HUES6 (cell line): ENCODE measurements at regions not wholly inside any gene's neighbourhood (a gene's known extent, or its start where the extent isn't known, plus 50 kb on each side); places are given as distances from the start of the nearest gene placed in this dataset.

Experiments used
- H3K27ac ChIP-seq: 2 replicates; pipeline ENCODE4 v1.7.0; 2013; ENCODE audit warnings: low read depth, mild to moderate bottlenecking, low read length, inconsistent platforms
- H3K27me3 ChIP-seq: 2 replicates; pipeline ENCODE4 v1.6.1; 2013; ENCODE audit warnings: low read length; ENCODE audit not compliant: control insufficient read depth, insufficient read depth
- H3K36me3 ChIP-seq: 2 replicates; pipeline ENCODE4 v1.6.1; 2013; ENCODE audit warnings: low read length; ENCODE audit not compliant: control insufficient read depth, insufficient read depth
- H3K4me1 ChIP-seq: 2 replicates; pipeline ENCODE4 v1.6.1; 2013; ENCODE audit warnings: low read length; ENCODE audit not compliant: control insufficient read depth, insufficient read depth
- H3K4me3 ChIP-seq: 2 replicates; pipeline ENCODE4 v1.5.1; 2013; ENCODE audit warnings: low read depth, low read length
- H3K9ac ChIP-seq: one replicate; pipeline ENCODE4 v1.6.1; 2013; ENCODE audit warnings: mild to moderate bottlenecking, low read length
- H3K9me3 ChIP-seq: 2 replicates; pipeline ENCODE4 v1.6.1; 2013; ENCODE audit warnings: low read depth, low read length; ENCODE audit not compliant: control insufficient read depth, insufficient read depth

DNA sequence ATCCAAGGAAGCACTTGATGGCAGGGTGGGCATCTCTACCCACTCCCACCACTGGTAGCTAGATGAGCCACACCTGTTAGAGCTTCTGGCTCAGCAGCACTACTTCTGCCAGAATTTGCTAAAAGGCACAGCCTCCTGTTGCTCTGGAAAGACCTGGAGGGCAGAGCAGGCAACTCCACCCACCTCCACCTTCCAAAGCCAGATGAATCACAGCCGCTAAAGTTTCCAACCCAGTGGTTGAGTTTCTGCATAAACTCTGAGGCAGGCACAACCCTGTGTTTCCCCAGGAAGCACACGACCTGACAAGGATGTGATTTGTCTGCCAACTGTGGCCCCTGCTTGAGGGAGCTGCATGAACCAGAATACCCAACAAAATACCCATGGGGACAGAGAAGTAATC, 111.6 kb upstream of the GCFC2 start:
- peaks cover 5% of the 10 kb centered on the region; the same call in 1 of the 2 replicates for H3K9me3 ChIP-seq

DNA sequence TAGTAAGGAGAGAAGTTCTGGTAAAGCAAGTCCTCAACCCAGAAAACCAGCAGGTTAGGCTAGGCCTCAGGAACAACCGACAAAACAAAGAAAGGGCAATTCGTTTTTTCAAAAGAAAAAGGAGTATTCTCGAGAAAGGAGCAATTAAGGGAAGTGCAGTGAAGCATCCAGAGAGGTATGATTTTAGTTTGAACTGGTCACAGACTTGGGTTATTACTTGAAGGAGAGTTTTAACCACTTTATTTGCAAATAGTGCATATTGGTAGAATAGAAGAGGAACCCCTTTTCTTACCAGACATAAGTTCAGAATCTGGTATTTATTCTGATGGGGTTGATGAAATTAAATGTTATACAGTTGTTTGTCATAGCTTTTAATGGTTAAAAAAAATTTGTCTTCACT, 110.0 kb upstream of the GCFC2 start:
- H3K27ac ChIP-seq, result no peak overlapping the region

More for the DNA sequence above, 111.6 kb upstream of the GCFC2 start:
- Histone ChIP-seq H3K27ac (no peak overlapping the region), H3K27me3 (no peaks in the 10 kb centered on the region), H3K4me3 (no peak overlapping the region), H3K9ac (no peak overlapping the region), H3K36me3 (no peaks in the 10 kb centered on the region), H3K4me1 (no peaks in the 10 kb centered on the region)

DNA sequence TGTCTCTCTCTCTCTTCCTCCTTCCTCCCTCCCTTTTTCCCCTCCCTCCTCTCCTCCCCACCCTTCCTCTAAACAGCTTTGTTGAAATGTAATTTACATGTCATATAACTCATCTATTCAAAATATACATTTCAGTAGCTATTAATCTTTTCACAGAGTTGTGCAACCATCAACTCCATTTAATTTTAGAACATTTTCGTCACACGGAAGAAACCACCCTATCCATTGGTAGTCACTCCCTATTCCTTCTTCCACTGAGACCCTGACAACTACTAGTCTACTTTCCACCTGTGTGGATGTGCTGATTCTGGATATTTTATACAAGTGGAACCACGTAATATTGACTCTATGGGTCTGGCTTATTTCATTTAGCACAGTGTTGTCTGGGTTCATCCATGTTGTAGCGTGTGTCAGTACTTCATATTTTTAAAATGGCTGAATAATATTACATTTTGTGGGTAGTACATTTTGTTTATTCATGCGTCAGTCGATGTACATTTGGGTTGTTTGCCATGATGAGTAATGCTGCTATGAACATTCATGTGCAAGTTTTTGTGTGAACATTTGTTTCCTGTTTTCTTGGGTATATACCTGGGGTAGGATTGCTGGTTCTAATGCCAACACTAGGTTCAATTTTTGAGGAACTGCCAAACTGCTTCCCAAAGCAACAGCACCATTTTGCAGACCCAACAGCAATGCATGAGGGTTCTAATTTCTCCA, 100.1 kb upstream of the GCFC2 start:
- Histone ChIP-seq H3K36me3 (no peaks in the 10 kb centered on the region), H3K27ac (no peak overlapping the region), H3K27me3 (no peaks in the 10 kb centered on the region), H3K4me1 (no peaks in the 10 kb centered on the region), H3K9ac (no peak overlapping the region), H3K4me3 (no peak overlapping the region), H3K9me3 (no peaks in the 10 kb centered on the region)

More for the DNA sequence above, 110.0 kb upstream of the GCFC2 start:
- no peaks in the 10 kb centered on the region for H3K4me1 ChIP-seq
- H3K4me3 ChIP-seq, result no peak overlapping the region
- H3K36me3 ChIP-seq, result no peaks in the 10 kb centered on the region
- H3K27me3 ChIP-seq, result no peaks in the 10 kb centered on the region
- peaks cover 5% of the 10 kb centered on the region; the same call in 1 of the 2 replicates for H3K9me3 ChIP-seq
- no peak overlapping the region for H3K9ac ChIP-seq

DNA sequence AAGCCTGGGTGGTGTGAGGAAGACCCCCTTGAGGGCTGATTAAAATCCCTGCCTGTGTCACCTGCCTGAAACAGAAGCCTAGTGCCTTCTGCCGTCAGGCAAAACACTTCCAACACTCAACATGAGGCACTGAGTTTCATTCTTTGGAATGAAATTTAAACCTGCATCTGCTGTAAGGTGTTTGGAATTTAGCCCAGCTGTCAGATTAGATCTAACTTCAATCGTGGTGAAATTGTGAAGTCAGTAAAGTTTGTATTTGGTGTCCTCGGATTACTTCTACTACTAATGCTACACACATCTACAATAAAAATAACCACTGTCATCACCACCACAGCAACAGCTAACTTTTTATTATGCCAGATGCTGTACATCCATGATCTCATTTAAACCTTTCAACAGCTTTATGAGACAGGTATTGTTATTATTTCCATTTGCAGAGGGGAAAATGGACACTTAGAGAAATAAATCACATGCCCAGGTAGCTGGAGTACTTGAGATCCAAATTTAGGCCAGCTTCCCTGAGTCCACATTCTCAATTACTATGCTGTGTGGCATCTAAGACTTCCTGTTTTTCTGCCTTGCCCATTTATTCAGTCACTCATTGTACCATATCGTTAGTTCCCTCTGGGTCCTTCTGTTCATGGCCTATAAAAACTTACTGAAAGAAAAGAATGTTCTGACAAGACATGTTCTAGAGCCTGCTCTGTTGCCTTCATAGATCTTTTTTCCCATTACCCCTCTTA, 98.2 kb upstream of the GCFC2 start:
- no peak overlapping the region for H3K4me3 ChIP-seq
- no peak overlapping the region for H3K9ac ChIP-seq
- no peaks in the 10 kb centered on the region for H3K9me3 ChIP-seq
- H3K36me3 ChIP-seq, result no peaks in the 10 kb centered on the region
- no peaks in the 10 kb centered on the region for H3K27me3 ChIP-seq
- H3K27ac ChIP-seq, result no peak overlapping the region
- no peaks in the 10 kb centered on the region for H3K4me1 ChIP-seq

DNA sequence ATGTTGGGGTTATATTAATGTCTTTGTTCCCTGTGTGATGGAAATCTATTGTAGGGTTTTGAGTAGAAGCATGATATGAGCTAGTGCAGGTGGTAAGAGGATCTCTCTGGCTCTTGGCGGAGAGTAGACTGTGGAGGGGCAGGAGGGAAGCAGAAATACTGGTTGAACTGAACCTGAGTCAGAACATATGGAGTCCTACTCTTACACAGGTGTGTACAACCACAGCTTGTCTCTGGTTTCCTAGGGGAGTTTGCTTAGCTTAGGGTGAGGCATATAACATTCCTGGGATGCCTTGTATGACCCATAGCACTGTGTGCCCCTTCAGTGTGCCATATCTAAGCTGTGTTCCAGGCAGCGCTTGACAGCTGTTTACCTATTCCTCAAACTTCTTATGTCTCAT, 97.3 kb upstream of the GCFC2 start:
- Histone ChIP-seq H3K36me3 (no peaks in the 10 kb centered on the region), H3K4me3 (no peak overlapping the region), H3K4me1 (no peaks in the 10 kb centered on the region), H3K27ac (no peak overlapping the region), H3K9ac (no peak overlapping the region), H3K27me3 (no peaks in the 10 kb centered on the region), H3K9me3 (no peaks in the 10 kb centered on the region)

DNA sequence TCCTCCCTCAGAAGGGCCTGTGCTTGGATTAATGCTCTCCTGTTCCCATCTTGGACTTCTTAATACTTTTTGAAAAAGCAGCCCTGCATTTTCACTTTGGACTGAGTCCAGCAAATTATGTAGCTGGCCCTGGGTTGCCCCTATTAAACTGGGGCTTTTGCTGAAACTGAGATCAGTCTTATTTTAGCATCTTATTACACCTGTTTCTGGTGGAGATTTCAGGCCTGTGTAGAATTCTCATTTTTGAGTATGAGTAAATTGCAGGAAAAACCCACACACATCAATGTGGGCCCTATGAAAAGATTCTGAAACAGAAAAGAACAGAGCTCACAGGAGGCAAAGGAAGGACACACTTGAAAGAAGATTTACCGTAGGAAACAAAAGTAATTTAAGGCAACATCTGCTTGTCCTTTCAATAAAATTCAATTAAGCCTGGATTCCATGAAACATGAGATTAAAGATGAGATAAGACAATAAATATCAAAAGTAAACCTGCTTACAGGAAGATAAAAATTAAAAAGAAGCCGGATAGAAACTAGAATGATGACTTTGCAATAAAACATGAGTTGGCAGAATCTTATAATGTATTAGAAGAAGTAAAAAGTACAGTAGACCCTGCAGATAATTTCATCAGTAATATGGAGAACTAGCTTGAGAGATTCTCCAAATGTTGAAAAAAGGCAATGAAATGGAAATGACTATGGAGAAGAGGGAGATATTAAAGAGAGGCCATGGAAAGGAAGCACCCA, 90.7 kb upstream of the GCFC2 start:
- Histone ChIP-seq H3K27me3 (no peaks in the 10 kb centered on the region), H3K36me3 (no peaks in the 10 kb centered on the region), H3K9ac (no peak overlapping the region), H3K9me3 (no peaks in the 10 kb centered on the region), H3K27ac (no peak overlapping the region), H3K4me3 (no peak overlapping the region), H3K4me1 (no peaks in the 10 kb centered on the region)

DNA sequence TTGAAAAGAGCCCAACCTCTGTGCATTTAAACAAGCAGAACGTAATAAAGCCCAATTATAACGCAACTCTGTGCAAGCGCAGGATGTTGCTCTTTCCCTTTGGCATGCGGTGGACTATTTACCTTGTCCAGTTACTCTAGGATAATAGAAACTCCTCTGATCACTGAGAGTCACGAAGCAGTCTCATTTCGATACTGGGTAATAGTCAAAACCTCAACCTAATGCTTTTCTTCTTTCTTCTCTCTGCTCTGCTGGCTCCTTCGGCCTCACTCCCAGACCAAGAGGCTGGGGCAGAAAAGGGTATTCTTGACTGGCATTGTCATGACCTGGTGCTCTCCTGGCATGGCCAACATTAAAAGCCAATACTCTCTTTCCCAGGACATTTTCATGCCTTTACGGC, 89.7 kb upstream of the GCFC2 start:
- Histone ChIP-seq H3K4me1 (no peaks in the 10 kb centered on the region), H3K9ac (no peak overlapping the region), H3K9me3 (no peaks in the 10 kb centered on the region), H3K27ac (no peak overlapping the region), H3K36me3 (no peaks in the 10 kb centered on the region), H3K27me3 (no peaks in the 10 kb centered on the region), H3K4me3 (no peak overlapping the region)

DNA sequence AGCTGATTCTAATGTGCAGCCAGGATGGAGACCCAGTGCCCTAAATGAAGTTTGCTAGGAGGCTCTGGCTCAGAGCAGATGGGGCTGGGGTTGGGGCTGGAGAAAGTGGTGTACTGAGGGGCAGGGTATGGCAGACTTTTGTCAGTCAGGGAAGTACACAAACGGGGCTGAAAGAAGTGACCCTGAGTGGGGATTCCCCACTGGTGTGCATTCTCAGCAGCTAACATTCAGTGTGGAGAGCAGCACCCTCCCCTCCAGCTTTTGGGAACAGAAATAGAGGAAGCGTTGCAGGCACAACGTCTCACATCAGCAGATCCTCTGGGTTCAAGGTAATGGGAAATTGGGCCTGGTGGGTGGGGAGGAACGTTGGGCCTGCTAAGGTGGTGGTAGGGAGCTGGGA, 89.1 kb upstream of the GCFC2 start:
- Histone ChIP-seq H3K36me3 (no peaks in the 10 kb centered on the region), H3K9ac (no peak overlapping the region)

DNA sequence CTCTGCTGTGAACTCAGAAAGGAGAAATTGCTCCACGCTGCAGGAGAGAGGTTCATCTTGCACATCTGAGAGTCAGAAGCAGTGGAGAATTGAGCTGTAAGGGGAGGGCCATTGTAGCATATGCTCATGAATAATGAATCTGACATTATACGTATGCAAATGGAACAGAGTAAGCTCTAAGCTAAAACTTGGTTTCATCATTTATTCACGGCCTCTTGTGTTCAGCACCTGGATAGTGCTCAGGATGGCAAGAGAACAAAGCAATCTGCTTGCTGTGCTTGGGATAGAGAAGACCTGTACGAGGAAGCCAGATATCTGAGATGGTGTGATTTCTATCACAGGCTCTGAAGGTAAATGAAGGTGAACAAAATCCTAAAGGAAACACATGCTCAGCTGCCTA, 87.9 kb upstream of the GCFC2 start:
- no peak overlapping the region for H3K27ac ChIP-seq
- no peaks in the 10 kb centered on the region for H3K27me3 ChIP-seq
- no peaks in the 10 kb centered on the region for H3K9me3 ChIP-seq
- H3K4me3 ChIP-seq, result no peak overlapping the region
- H3K4me1 ChIP-seq, result no peaks in the 10 kb centered on the region
- no peak overlapping the region for H3K9ac ChIP-seq
- H3K36me3 ChIP-seq, result no peaks in the 10 kb centered on the region

More for the DNA sequence above, 89.1 kb upstream of the GCFC2 start:
- no peaks in the 10 kb centered on the region for H3K9me3 ChIP-seq
- no peaks in the 10 kb centered on the region for H3K27me3 ChIP-seq
- no peaks in the 10 kb centered on the region for H3K4me1 ChIP-seq
- H3K27ac ChIP-seq, result no peak overlapping the region
- H3K4me3 ChIP-seq, result no peak overlapping the region

DNA sequence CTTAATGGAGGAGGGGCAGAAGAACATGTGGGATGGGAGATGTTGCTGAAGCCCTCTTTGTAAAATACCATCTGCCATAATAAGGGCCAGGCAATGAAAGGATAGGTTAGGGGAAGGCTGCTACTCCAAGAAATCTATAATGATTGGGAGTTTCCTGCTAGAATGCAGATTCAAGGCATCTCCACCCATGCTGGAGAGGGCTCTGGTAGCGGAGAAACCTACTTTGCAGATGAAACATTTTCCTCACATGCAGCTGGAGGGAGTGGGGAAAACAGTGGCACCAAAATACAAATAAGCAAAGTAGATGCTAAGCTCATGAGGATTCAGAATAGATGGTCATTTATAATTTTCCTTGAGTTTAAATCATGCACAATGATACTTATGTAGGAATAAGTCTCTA, 82.3 kb upstream of the GCFC2 start:
- Histone ChIP-seq H3K9me3 (no peaks in the 10 kb centered on the region), H3K27me3 (no peaks in the 10 kb centered on the region), H3K4me3 (no peak overlapping the region), H3K36me3 (no peaks in the 10 kb centered on the region), H3K9ac (no peak overlapping the region), H3K4me1 (peaks cover 10% of the 10 kb centered on the region), H3K27ac (no peak overlapping the region)

DNA sequence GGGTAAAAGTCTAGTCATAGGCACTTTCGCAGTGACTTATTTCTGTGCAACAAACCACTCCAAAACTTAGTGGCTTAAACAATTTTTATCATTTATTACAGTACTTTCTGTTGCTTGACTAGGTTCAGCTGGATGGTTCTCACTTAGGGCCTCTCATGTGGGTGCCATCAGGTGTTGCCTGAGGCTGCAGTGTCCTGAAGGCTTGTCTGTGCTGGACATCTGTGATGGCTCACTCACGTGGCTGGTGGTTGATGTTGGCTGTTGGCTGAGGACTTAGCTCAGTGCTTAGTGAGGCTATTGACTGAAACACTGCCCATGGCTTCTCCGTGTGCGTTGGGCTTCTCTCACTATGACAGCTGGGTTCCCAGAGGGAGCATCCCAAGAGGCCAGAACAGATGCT, 81.4 kb upstream of the GCFC2 start:
- no peak overlapping the region for H3K27ac ChIP-seq
- no peak overlapping the region for H3K9ac ChIP-seq
- H3K27me3 ChIP-seq, result no peaks in the 10 kb centered on the region
- no peak overlapping the region for H3K4me3 ChIP-seq
- no peaks in the 10 kb centered on the region for H3K9me3 ChIP-seq
- no peaks in the 10 kb centered on the region for H3K36me3 ChIP-seq
- H3K4me1 ChIP-seq, result peaks cover 14% of the 10 kb centered on the region
